ENCODE measurements at regions not wholly inside any gene's neighbourhood (a gene's known extent, or its start where the extent isn't known, plus 50 kb on each side); places are given as distances from the start of the nearest gene placed in this dataset.

- Histone ChIP-seq H3K4me1 (ENCODE audit: control insufficient read depth in 5 of 5, insufficient read depth in 5 of 5, low read length in 5 of 5) (no peaks in the 10 kb centered on the region), H3K27me3 (ENCODE audit: control insufficient read depth in 3 of 3, insufficient read depth in 3 of 3, low read length in 2 of 3) (no peaks in the 10 kb centered on the region), H3K4me3 (no peak overlapping the region), H3K36me3 (ENCODE audit: control insufficient read depth in 4 of 4, insufficient read depth in 4 of 4, low read length in 4 of 4) (no peaks in the 10 kb centered on the region), H3K27ac (ENCODE audit: low read depth in 1 of 2, low read length in 1 of 2) (no peak overlapping the region), H3K9ac (ENCODE audit: insufficient read depth in 1 of 2, low read length in 2 of 2) (no peak overlapping the region), H3K9me3 (ENCODE audit: control insufficient read depth in 4 of 4, insufficient read depth in 3 of 4, low read length in 3 of 4) (no peaks in the 10 kb centered on the region)
- no peak for DNase-seq
- TF ChIP-seq CTCF (IDR thresholded peaks at IDR 0.05; ENCODE audit: control extremely low read depth, extremely low read depth) = no peak
- 89 to 95% methylated on average over 1 of the region's 1 CpG for WGBS, 2 donors
- no peak for ATAC-seq (ENCODE audit: insufficient read depth, low FRiP score)
Measured at GRCh38 chr11:127966821-127967220, 620.5 kb downstream of the ETS1 start.

GRCh38 chr11:127965939-127966668 is 621.3 kb downstream of the ETS1 start:
- Histone ChIP-seq H3K27ac (ENCODE audit: low read depth in 1 of 2, low read length in 1 of 2) (no peak overlapping the region), H3K27me3 (ENCODE audit: control insufficient read depth in 3 of 3, insufficient read depth in 3 of 3, low read length in 2 of 3) (no peaks in the 10 kb centered on the region), H3K4me1 (ENCODE audit: control insufficient read depth in 5 of 5, insufficient read depth in 5 of 5, low read length in 5 of 5) (no peaks in the 10 kb centered on the region), H3K36me3 (ENCODE audit: control insufficient read depth in 4 of 4, insufficient read depth in 4 of 4, low read length in 4 of 4) (no peaks in the 10 kb centered on the region), H3K4me3 (no peak overlapping the region), H3K9ac (ENCODE audit: insufficient read depth in 1 of 2, low read length in 2 of 2) (no peak overlapping the region), H3K9me3 (ENCODE audit: control insufficient read depth in 4 of 4, insufficient read depth in 3 of 4, low read length in 3 of 4) (no peaks in the 10 kb centered on the region)
- DNase-seq (no peak), ATAC-seq (ENCODE audit: insufficient read depth, low FRiP score) (no peak)
- no peak for TF ChIP-seq CTCF (IDR thresholded peaks at IDR 0.05; ENCODE audit: control extremely low read depth, extremely low read depth)
- WGBS, 2 donors = 63 to 77% methylated on average over 2 of the region's 2 CpGs

DNA sequence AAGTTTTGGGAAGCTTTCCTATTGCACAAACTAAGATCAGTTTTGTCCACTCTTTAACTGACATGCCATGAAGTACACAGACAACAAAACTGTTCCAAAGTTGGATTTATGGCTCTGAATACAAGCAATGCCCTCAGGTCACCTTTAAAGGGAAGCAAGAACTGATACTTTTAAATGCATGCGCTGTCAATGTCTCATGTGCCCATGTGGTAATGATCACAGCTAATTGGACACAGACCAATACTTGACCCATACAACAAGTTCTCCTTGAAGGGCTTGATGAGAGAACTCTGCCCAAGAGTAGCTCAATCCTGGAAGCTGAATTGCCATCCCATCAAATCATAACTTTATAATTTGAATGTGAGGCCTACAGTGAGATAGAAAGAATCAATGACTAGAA is 624.9 kb downstream of the ETS1 start:
- ATAC-seq (ENCODE audit: insufficient read depth, low FRiP score) (no peak), DNase-seq (no peak)
- no peak for TF ChIP-seq CTCF (IDR thresholded peaks at IDR 0.05; ENCODE audit: control extremely low read depth, extremely low read depth)
- no peaks in the 10 kb centered on the region for H3K36me3 ChIP-seq (ENCODE audit: control insufficient read depth in 4 of 4, insufficient read depth in 4 of 4, low read length in 4 of 4)
- no peaks in the 10 kb centered on the region for H3K4me1 ChIP-seq (ENCODE audit: control insufficient read depth in 5 of 5, insufficient read depth in 5 of 5, low read length in 5 of 5)
- WGBS, 2 donors = 95 to 99% methylated on average over 1 of the region's 1 CpG
- no peaks in the 10 kb centered on the region for H3K27me3 ChIP-seq (ENCODE audit: control insufficient read depth in 3 of 3, insufficient read depth in 3 of 3, low read length in 2 of 3)
- no peak overlapping the region for H3K27ac ChIP-seq (ENCODE audit: low read depth in 1 of 2, low read length in 1 of 2)
- H3K9ac ChIP-seq (ENCODE audit: insufficient read depth in 1 of 2, low read length in 2 of 2) = no peak overlapping the region
- H3K9me3 ChIP-seq (ENCODE audit: control insufficient read depth in 4 of 4, insufficient read depth in 3 of 4, low read length in 3 of 4) = no peaks in the 10 kb centered on the region
- H3K4me3 ChIP-seq = no peak overlapping the region

- Histone ChIP-seq H3K4me1 (ENCODE audit: control insufficient read depth in 5 of 5, insufficient read depth in 5 of 5, low read length in 5 of 5) (no peaks in the 10 kb centered on the region), H3K9me3 (ENCODE audit: control insufficient read depth in 4 of 4, insufficient read depth in 3 of 4, low read length in 3 of 4) (no peaks in the 10 kb centered on the region), H3K9ac (ENCODE audit: insufficient read depth in 1 of 2, low read length in 2 of 2) (no peak overlapping the region), H3K27ac (ENCODE audit: low read depth in 1 of 2, low read length in 1 of 2) (no peak overlapping the region), H3K27me3 (ENCODE audit: control insufficient read depth in 3 of 3, insufficient read depth in 3 of 3, low read length in 2 of 3) (no peaks in the 10 kb centered on the region), H3K36me3 (ENCODE audit: control insufficient read depth in 4 of 4, insufficient read depth in 4 of 4, low read length in 4 of 4) (no peaks in the 10 kb centered on the region), H3K4me3 (no peak overlapping the region)
- no peak for TF ChIP-seq CTCF (IDR thresholded peaks at IDR 0.05; ENCODE audit: control extremely low read depth, extremely low read depth)
- WGBS, 2 donors = 83 to 90% methylated on average over 2 of the region's 2 CpGs
- ATAC-seq (ENCODE audit: insufficient read depth, low FRiP score) = no peak
- no peak for DNase-seq
Measured at GRCh38 chr11:127950162-127950561, 637.2 kb downstream of the ETS1 start.
